BE2C (cell line): ENCODE measurements at regions not wholly inside any gene's neighbourhood (a gene's known extent, or its start where the extent isn't known, plus 50 kb on each side); places are given as distances from the start of the nearest gene placed in this dataset.
"Not testable (repeated sequence)": the region's sequence is repeated elsewhere in the genome, so short reads cannot be mapped to it uniquely, and the experiment has no call there.

ENCODE experiments used
- DNase-seq: peaks from one replicate; pipeline ENCODE4 v3.0.0-alpha.2; 2020
- H3K27me3 ChIP-seq: fragments of 250-450 bp; sonication (Bioruptor Pico); 2 replicates; pipeline ENCODE4 v1.5.1; 2020; ENCODE audit warnings: mild to moderate bottlenecking
- H3K36me3 ChIP-seq: fragments of 250-450 bp; sonication (Bioruptor Pico); 2 replicates; pipeline ENCODE4 v1.5.1; 2020; ENCODE audit warnings: mild to moderate bottlenecking
- H3K4me1 ChIP-seq: fragments of 250-450 bp; sonication (Bioruptor Pico); 2 replicates; pipeline ENCODE4 v1.5.1; 2020
- H3K4me3 ChIP-seq: 2 replicates; pipeline ENCODE4 v1.5.1; 2011; ENCODE audit warnings: low read depth, low read length
- H3K9me3 ChIP-seq: fragments of 250-450 bp; sonication (Bioruptor Pico); 2 replicates; pipeline ENCODE4 v1.5.1; 2020

GRCh38 chr16:46389561-46390041, 231.6 kb downstream of the SHCBP1 start:
- not testable (repeated sequence) for H3K4me1 ChIP-seq, H3K9me3 ChIP-seq, H3K36me3 ChIP-seq, H3K27me3 ChIP-seq, H3K4me3 ChIP-seq
- peak; percentile 35 for DNase-seq

- not testable (repeated sequence) for DNase-seq, H3K4me1 ChIP-seq, H3K27me3 ChIP-seq, H3K4me3 ChIP-seq, H3K36me3 ChIP-seq, H3K9me3 ChIP-seq
Observed at GRCh38 chr16:46388939-46389491, 232.2 kb downstream of the SHCBP1 start.

GRCh38 chr16:46388354-46388753, 232.8 kb downstream of the SHCBP1 start:
- not testable (repeated sequence) for DNase-seq, H3K36me3 ChIP-seq, H3K4me3 ChIP-seq, H3K9me3 ChIP-seq, H3K27me3 ChIP-seq, H3K4me1 ChIP-seq

DNA sequence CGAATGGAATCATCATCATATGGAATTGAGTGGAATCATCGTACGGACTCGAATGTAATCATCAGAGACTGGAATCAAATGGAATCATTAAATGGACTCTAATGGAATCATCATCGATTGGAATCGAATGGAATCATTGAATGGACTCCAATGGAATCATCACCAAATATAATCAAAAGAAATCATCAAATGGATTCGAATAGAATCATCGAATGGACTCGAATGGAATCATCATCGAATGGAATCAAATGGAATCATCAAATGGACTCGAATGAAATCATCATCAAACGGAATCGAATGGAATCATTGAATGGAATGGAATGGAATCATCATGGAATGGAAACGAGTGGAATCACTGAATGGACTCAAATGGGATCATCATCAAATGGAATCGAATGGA, 233.5 kb downstream of the SHCBP1 start:
- H3K4me1 ChIP-seq, H3K27me3 ChIP-seq, H3K9me3 ChIP-seq, H3K36me3 ChIP-seq, H3K4me3 ChIP-seq: not testable (repeated sequence)
- peak; percentile 36 for DNase-seq

DNA sequence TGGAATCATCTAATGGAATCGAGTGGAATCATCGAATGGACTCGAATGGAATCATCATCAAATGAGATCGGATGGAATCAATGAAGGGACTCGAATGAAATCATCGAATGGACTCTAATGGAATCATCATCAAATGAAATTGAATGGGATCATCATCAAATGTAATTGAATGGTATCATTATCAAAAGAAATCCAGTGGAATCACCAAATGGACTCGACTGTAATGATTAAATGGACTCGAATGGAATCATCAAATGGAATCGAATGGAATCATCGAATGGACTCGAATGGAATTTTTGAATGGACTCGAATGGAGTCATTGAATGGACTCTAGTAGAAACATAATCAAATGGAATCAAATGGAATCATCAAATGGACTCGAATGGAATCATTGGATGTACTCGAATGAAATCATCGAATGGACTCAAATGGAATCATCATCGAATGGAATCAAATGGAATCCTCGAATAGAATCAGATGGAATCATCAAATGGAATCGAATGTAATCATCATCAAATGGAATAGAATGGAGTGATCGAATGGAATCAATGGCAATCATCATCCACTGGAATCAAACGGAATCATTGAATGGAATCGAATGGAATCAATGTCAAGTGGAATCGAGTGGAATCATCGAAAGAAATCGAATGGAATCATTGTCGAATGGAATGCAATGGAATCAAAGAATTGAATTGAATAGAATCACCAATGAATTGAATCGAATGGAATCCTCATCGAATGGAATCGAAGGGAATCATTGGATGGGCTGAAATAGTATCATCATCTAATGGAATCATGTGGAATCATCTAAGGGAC, 234.2 kb downstream of the SHCBP1 start:
- H3K36me3 ChIP-seq, H3K4me3 ChIP-seq: not testable (repeated sequence)

DNA sequence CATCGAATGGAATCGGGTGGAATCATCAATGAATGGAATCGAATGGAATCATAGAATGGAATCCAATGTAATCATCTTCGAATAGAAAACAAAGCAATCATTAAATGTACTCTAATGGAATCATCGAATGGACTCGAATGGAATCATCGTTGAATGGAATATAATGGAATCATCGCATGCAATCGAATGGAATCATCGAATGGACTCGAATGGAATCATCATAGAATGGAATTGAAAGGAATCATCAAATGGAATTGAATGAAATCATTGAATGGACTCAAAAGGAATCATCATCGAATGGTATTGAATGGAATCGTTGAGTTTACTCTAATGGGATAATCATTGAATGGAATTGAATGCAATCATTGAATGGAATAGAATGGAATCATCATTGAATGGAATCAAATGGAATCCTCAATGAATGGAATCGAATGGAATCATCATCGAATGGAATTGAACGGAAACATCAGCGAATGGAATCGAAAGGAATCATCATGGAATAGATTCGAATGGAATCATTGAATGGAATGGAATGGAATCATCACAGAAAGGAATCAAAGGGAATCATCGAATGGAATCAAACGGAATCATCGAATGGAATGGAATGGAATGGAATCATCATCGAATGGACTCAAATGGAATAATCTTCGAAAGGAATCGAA, 234.9 kb downstream of the SHCBP1 start:
- not testable (repeated sequence) for H3K4me3 ChIP-seq, H3K4me1 ChIP-seq, H3K36me3 ChIP-seq, H3K27me3 ChIP-seq, H3K9me3 ChIP-seq, DNase-seq

More for the DNA sequence above, 234.2 kb downstream of the SHCBP1 start:
- DNase-seq, H3K9me3 ChIP-seq, H3K4me1 ChIP-seq, H3K27me3 ChIP-seq: not testable (repeated sequence)

- not testable (repeated sequence) for H3K27me3 ChIP-seq, H3K4me3 ChIP-seq, DNase-seq
Observed at GRCh38 chr16:46384285-46385061, 236.7 kb downstream of the SHCBP1 start.

GRCh38 chr16:46383581-46383980, 237.6 kb downstream of the SHCBP1 start:
- not testable (repeated sequence) for H3K9me3 ChIP-seq, H3K4me3 ChIP-seq, H3K36me3 ChIP-seq, H3K4me1 ChIP-seq, H3K27me3 ChIP-seq, DNase-seq

More at GRCh38 chr16:46384285-46385061, 236.7 kb downstream of the SHCBP1 start:
- H3K4me1 ChIP-seq, H3K9me3 ChIP-seq, H3K36me3 ChIP-seq: not testable (repeated sequence)

DNA sequence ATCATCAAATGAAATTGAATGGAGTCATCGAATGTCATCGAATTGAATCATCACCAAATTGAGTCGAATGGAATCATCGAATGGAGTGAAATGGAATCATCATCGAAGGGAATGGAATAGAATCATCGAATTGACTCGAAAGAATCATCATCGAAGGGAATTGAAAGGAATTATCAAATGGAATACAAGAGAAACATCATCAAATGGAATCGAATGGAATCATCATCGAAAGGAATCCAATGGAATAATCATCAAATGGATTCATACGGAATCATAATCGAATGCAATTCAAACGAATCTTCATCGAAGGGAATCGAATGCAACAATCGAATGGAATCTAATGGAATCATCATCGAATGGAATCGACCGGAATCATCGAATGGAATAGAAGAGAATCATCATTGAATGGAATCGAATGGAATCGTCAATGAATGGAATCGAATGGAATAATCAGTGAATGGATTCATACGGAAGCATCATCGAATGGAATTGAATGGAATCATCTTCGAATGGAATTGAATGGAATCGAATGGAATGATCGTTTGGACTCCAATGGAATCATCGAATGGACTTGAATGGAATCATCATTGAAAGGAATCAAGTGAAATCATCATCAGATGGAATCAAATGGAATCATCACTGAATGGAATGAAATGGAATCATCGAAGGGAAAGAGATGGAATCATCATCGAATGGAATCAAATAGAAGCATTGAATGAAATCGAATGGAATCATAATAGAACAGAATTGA, 238.2 kb downstream of the SHCBP1 start:
- not testable (repeated sequence) for DNase-seq, H3K4me3 ChIP-seq, H3K27me3 ChIP-seq, H3K9me3 ChIP-seq, H3K4me1 ChIP-seq, H3K36me3 ChIP-seq

- H3K36me3 ChIP-seq, H3K27me3 ChIP-seq, DNase-seq: not testable (repeated sequence)
Observed at GRCh38 chr16:46382079-46382478, 239.1 kb downstream of the SHCBP1 start.

DNA sequence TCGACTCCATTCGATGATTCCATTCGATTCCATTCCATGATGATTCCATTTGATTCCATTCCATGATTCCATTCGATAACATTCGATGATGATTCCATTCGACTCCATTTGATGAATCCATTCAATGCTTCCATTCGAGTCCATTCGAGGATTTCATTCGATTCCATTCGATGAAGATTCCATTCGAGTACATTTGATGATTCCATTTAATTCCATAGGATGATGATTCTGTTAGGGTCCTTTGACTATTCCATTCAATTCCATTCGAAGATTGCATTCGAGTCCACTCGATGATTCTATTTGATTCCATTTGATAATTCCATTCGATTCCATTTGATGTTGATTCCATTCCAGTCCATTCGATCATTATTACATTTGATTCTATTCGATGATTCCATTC, 239.8 kb downstream of the SHCBP1 start:
- H3K4me3 ChIP-seq, H3K4me1 ChIP-seq, H3K36me3 ChIP-seq, DNase-seq, H3K27me3 ChIP-seq, H3K9me3 ChIP-seq: not testable (repeated sequence)

More at GRCh38 chr16:46382079-46382478, 239.1 kb downstream of the SHCBP1 start:
- not testable (repeated sequence) for H3K4me3 ChIP-seq, H3K4me1 ChIP-seq, H3K9me3 ChIP-seq
